H1 (cell line): ENCODE measurements at regions not wholly inside any gene's neighbourhood (a gene's known extent, or its start where the extent isn't known, plus 50 kb on each side); places are given as distances from the start of the nearest gene placed in this dataset.

ENCODE experiments used
- CTCF ChIA-PET: fragments of 300-600 bp; sonication (Branson Sonifier 250); formaldehyde crosslinking; loops from one replicate; lab custom pipeline; 2021; ENCODE audit not compliant: partially characterized antibody; lab: Charles Lee
- POLR2A ChIA-PET: fragments of 300-600 bp; sonication (Branson Sonifier 250); formaldehyde crosslinking; loops from one replicate; lab custom pipeline; 2021; ENCODE audit warnings: inconsistent platforms; ENCODE audit not compliant: partially characterized antibody; lab: Charles Lee
- DNase-seq, 2 experiments: peaks; one replicate each; pipeline versions ENCODE4 v3.0.0 to v3.0.0-alpha.2; 2010 to 2022; ENCODE audit warnings: low spot score in 2 of 2, low read depth in 1 of 2, mixed read lengths in 1 of 2
- FAIRE-seq: peaks from 2 replicates; lab custom pipeline; 2011; peaks lifted over from hg19 to GRCh38; lab: Jason Lieb, UNC
- H2AFZ ChIP-seq: 2 replicates; pipeline ENCODE4 v1.8.1; 2012; ENCODE audit warnings: low read length, inconsistent platforms
- H2AK5ac ChIP-seq: 2 replicates; pipeline ENCODE4 v1.6.1; 2013; ENCODE audit warnings: low read depth, low read length
- H2BK120ac ChIP-seq: replicated peaks from 2 replicates; pipeline ENCODE3; 2013; ENCODE audit warnings: low read depth, low read length, inconsistent platforms
- H2BK12ac ChIP-seq: 2 replicates; pipeline ENCODE4 v1.6.1; 2013; ENCODE audit warnings: low read depth, low read length
- H2BK15ac ChIP-seq: 2 replicates; pipeline ENCODE4 v1.6.1; 2013; ENCODE audit warnings: low read length
- H2BK20ac ChIP-seq: 2 replicates; pipeline ENCODE4 v1.6.1; 2013; ENCODE audit warnings: low read length
- H2BK5ac ChIP-seq: 2 replicates; pipeline ENCODE4 v1.6.1; 2013; ENCODE audit warnings: low read depth, low read length
- H3K14ac ChIP-seq: 2 replicates; pipeline ENCODE4 v1.6.1; 2013; ENCODE audit warnings: inconsistent platforms; ENCODE audit not compliant: insufficient read length
- H3K18ac ChIP-seq: 2 replicates; pipeline ENCODE4 v1.6.1; 2013; ENCODE audit warnings: low read length; ENCODE audit errors: extremely low read depth
- H3K23ac ChIP-seq: 2 replicates; pipeline ENCODE4 v1.6.1; 2013; ENCODE audit warnings: inconsistent platforms; ENCODE audit not compliant: insufficient read length
- H3K23me2 ChIP-seq: 2 replicates; pipeline ENCODE4 v1.6.1; 2013; ENCODE audit warnings: low read depth, low read length
- H3K27ac ChIP-seq: 2 replicates; pipeline ENCODE4 v1.6.1; 2011; ENCODE audit warnings: low read depth, low read length, inconsistent platforms
- H3K27me3 ChIP-seq, 4 experiments: replicated peaks in 1 of 4; 1 replicate in 1 of 4; 2 replicates in 3 of 4; pipeline versions ENCODE4 v1.6.1 to v1.8.1; 2011 to 2013; ENCODE audit warnings: low read length in 3 of 4, mild to moderate bottlenecking in 3 of 4, inconsistent platforms in 2 of 4, mixed read lengths in 2 of 4, moderate library complexity in 1 of 4; ENCODE audit not compliant: control insufficient read depth in 3 of 4, insufficient read depth in 3 of 4; ENCODE audit errors: extremely low read depth in 1 of 4
- H3K36me3 ChIP-seq, 4 experiments: 2 replicates each; pipeline versions ENCODE4 v1.6.1 to v1.8.1; 2011 to 2013; ENCODE audit warnings: mild to moderate bottlenecking in 4 of 4, low read length in 3 of 4, moderate library complexity in 2 of 4, control low read depth in 1 of 4, inconsistent platforms in 1 of 4; ENCODE audit not compliant: insufficient read depth in 4 of 4, control insufficient read depth in 2 of 4
- H3K4ac ChIP-seq: replicated peaks from 2 replicates; pipeline ENCODE3; 2013; ENCODE audit warnings: low read length, low read depth, mixed read lengths, inconsistent platforms; ENCODE audit not compliant: insufficient read length
- H3K4me1 ChIP-seq, 4 experiments: replicated peaks in 1 of 4; 1 replicate in 1 of 4; 2 replicates in 3 of 4; pipeline versions ENCODE4 v1.6.1 to v1.8.1; 2011 to 2013; ENCODE audit warnings: low read length in 3 of 4, inconsistent platforms in 2 of 4, mixed read lengths in 1 of 4; ENCODE audit not compliant: insufficient read depth in 4 of 4, control insufficient read depth in 3 of 4
- H3K4me2 ChIP-seq, 2 experiments: 2 replicates each; pipeline versions ENCODE4 v1.6.1 to v1.8.1; 2011 to 2013; ENCODE audit warnings: low read depth in 2 of 2, low read length in 2 of 2, control low read depth in 1 of 2, inconsistent platforms in 1 of 2, mild to moderate bottlenecking in 1 of 2; ENCODE audit not compliant: insufficient read depth in 1 of 2
- H3K4me3 ChIP-seq, 4 experiments: fragments of 200-600, 300-600 bp in 1 of 4; sonication (generic), shearing (Covaris generic), sonication (Bioruptor Twin) in 1 of 4; 2 replicates each; pipeline versions ENCODE4 v1.5.1 to v1.8.1; 2011 to 2016; ENCODE audit warnings: low read length in 4 of 4, low read depth in 3 of 4, control low read depth in 2 of 4, inconsistent platforms in 2 of 4, mild to moderate bottlenecking in 2 of 4, mixed read lengths in 1 of 4, moderate library complexity in 1 of 4; ENCODE audit not compliant: insufficient read depth in 2 of 4; ENCODE audit errors: extremely low read depth in 1 of 4
- H3K56ac ChIP-seq: replicated peaks from 2 replicates; pipeline ENCODE3; 2013; ENCODE audit warnings: low read depth, mild to moderate bottlenecking, mixed read lengths, low read length, inconsistent platforms; ENCODE audit not compliant: insufficient read length
- H3K79me1 ChIP-seq: 2 replicates; pipeline ENCODE4 v1.6.1; 2013; ENCODE audit warnings: low read depth, low read length, control low read depth
- H3K79me2 ChIP-seq, 2 experiments: 2 replicates each; pipeline versions ENCODE4 v1.6.1 to v1.8.1; 2012 to 2013; ENCODE audit warnings: low read length in 2 of 2, mild to moderate bottlenecking in 2 of 2, inconsistent platforms in 1 of 2; ENCODE audit not compliant: insufficient read depth in 2 of 2, control insufficient read depth in 1 of 2
- H3K9ac ChIP-seq, 4 experiments: replicated peaks in 1 of 4; 1 replicate in 1 of 4; 2 replicates in 3 of 4; pipeline versions ENCODE4 v1.6.1 to v1.8.1; 2011 to 2013; ENCODE audit warnings: low read depth in 3 of 4, low read length in 3 of 4, control low read depth in 2 of 4, mild to moderate bottlenecking in 2 of 4, moderate library complexity in 2 of 4, inconsistent platforms in 1 of 4; ENCODE audit errors: extremely low read depth in 1 of 4
- H3K9me3 ChIP-seq, 2 experiments: 2 replicates each; pipeline versions ENCODE4 v1.6.1 to v1.8.1; 2012 to 2013; ENCODE audit warnings: mild to moderate bottlenecking in 2 of 2, moderate library complexity in 2 of 2, control low read depth in 1 of 2, inconsistent platforms in 1 of 2, low read depth in 1 of 2, low read length in 1 of 2, mixed read lengths in 1 of 2; ENCODE audit not compliant: insufficient read depth in 2 of 2
- H4K20me1 ChIP-seq, 2 experiments: replicated peaks in 1 of 2; 2 replicates each; pipeline versions ENCODE3 to v1.8.1; 2011 to 2013; ENCODE audit warnings: inconsistent platforms in 2 of 2, low read length in 2 of 2, mild to moderate bottlenecking in 1 of 2; ENCODE audit not compliant: insufficient read depth in 2 of 2, control insufficient read depth in 1 of 2
- H4K5ac ChIP-seq: 2 replicates; pipeline ENCODE4 v1.6.1; 2013; ENCODE audit warnings: low read length, low read depth, mixed read lengths, inconsistent platforms; ENCODE audit not compliant: insufficient read length
- H4K8ac ChIP-seq: 2 replicates; pipeline ENCODE4 v1.8.0; 2013; ENCODE audit warnings: mild to moderate bottlenecking, moderate library complexity, low read length, inconsistent platforms; ENCODE audit not compliant: insufficient read depth; ENCODE audit errors: extremely low read depth
- H4K91ac ChIP-seq: replicated peaks from 2 replicates; pipeline ENCODE3; 2013; ENCODE audit warnings: low read length, mixed read lengths, inconsistent platforms; ENCODE audit not compliant: insufficient read length
- ASH2L ChIP-seq: fragments of 200-600, 300-600 bp; sonication (generic); IDR thresholded peaks from one replicate; pipeline ENCODE4 v1.7.1; 2017; ENCODE audit warnings: low read length
- CBX8 ChIP-seq: fragments of 300-800, 300-1000 bp; sonication (generic); IDR thresholded peaks from 2 replicates; pipeline ENCODE4 v1.7.1; 2016; ENCODE audit warnings: low read depth, low read length, borderline replicate concordance
- CHD2 ChIP-seq: IDR thresholded peaks from 2 replicates; pipeline ENCODE4 v1.6.1; 2012; ENCODE audit warnings: low read length, improper control_type of control experiment
- EGR1 ChIP-seq: IDR thresholded peaks from 2 replicates; pipeline ENCODE4 v1.6.1; 2011; ENCODE audit warnings: low read depth, low read length, borderline replicate concordance
- EP300 ChIP-seq, 2 experiments: IDR thresholded peaks; 1 replicate in 1 of 2; 2 replicates in 1 of 2; pipeline ENCODE4 v1.6.1; 2011 to 2012; ENCODE audit warnings: low read depth in 2 of 2, low read length in 2 of 2, mild to moderate bottlenecking in 2 of 2, borderline replicate concordance in 1 of 2, inconsistent platforms in 1 of 2, moderate library complexity in 1 of 2
- GTF2F1 ChIP-seq: IDR thresholded peaks from 2 replicates; pipeline ENCODE4 v1.6.1; 2012; ENCODE audit warnings: low read depth, low read length, improper control_type of control experiment, borderline replicate concordance
- JUND ChIP-seq: IDR thresholded peaks from 2 replicates; pipeline ENCODE4 v1.6.1; 2011; ENCODE audit warnings: mild to moderate bottlenecking, improper control_type of control experiment, low read length
- KDM4A ChIP-seq: IDR thresholded peaks from one replicate; pipeline ENCODE4 v1.7.1; 2012; ENCODE audit warnings: low read depth, mild to moderate bottlenecking, moderate library complexity, low read length, inconsistent platforms; ENCODE audit not compliant: severe bottlenecking
- POLR2A ChIP-seq, 2 experiments: IDR thresholded peaks; 1 replicate in 1 of 2; 2 replicates in 1 of 2; pipeline ENCODE4 v1.6.1; 2011; ENCODE audit warnings: low read depth in 2 of 2, low read length in 2 of 2, mild to moderate bottlenecking in 2 of 2; ENCODE audit errors: control extremely low read depth in 1 of 2
- RAD21 ChIP-seq, 2 experiments: IDR thresholded peaks in 1 of 2; conservative IDR thresholded peaks in 1 of 2; 2 replicates each; pipeline ENCODE4 v1.6.1; 2011; ENCODE audit warnings: low read depth in 2 of 2, low read length in 2 of 2, improper control_type of control experiment in 1 of 2, inconsistent platforms in 1 of 2, mild to moderate bottlenecking in 1 of 2, moderate library complexity in 1 of 2
- RXRA ChIP-seq: IDR thresholded peaks from 2 replicates; pipeline ENCODE4 v1.6.1; 2011; ENCODE audit warnings: low read depth, mild to moderate bottlenecking, low read length, moderate library complexity; ENCODE audit not compliant: insufficient read depth
- SIN3A ChIP-seq, 2 experiments: IDR thresholded peaks in 1 of 2; conservative IDR thresholded peaks in 1 of 2; 2 replicates each; pipeline ENCODE4 v1.6.1; 2011 to 2012; ENCODE audit warnings: low read length in 2 of 2, improper control_type of control experiment in 1 of 2, low read depth in 1 of 2, mild to moderate bottlenecking in 1 of 2
- SIX5 ChIP-seq: IDR thresholded peaks from 2 replicates; pipeline ENCODE4 v1.6.1; 2011; ENCODE audit warnings: mild to moderate bottlenecking, low read depth, low read length
- SP1 ChIP-seq: IDR thresholded peaks from 2 replicates; pipeline ENCODE4 v1.6.1; 2011; ENCODE audit warnings: low read depth, low read length
- TAF1 ChIP-seq: IDR thresholded peaks from 2 replicates; pipeline ENCODE4 v1.6.1; 2011; ENCODE audit warnings: mild to moderate bottlenecking, low read depth, low read length
- TBP ChIP-seq: IDR thresholded peaks from 2 replicates; pipeline ENCODE4 v1.6.1; 2011; ENCODE audit warnings: low read depth, low read length, improper control_type of control experiment
- WGBS, 2 experiments: shearing (Covaris generic) in 1 of 2; methylation state at CpG; one replicate each; pipeline versions ENCODE4 v1.1.6 to v1.1.7; 2013 to 2015; ENCODE audit warnings: low lambda C conversion rate in 2 of 2, mixed read lengths in 2 of 2, inconsistent platforms in 1 of 2, low coverage in 1 of 2, missing lambda C conversion rate in 1 of 2; ENCODE audit not compliant: insufficient replicate concordance in 2 of 2, insufficient coverage in 1 of 2, insufficient read length in 1 of 2; ENCODE audit errors: extremely low coverage in 1 of 2, missing lambda C conversion rate in 1 of 2; 5-methylcytosine and 5-hydroxymethylcytosine counted together

DNA sequence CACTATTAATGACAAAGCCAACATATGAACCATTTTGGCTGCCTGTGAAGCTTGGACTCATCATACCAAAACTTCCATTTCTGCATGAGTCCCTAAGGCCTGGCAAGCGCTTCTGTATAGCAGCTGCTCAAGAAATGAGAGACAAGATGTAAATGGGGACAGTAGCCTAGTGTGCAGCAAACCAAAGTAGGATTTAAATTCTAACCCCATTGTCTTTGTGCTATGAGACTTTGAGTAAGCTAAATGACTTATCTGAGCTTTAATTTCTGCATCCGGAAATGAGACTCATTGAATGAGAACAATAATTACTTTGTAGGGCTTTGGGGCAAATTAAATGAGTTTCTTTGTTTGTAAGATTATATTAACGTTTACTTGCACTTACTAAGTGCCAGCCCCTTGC is 536.4 kb upstream of the CDH7 start:
- no peaks in the 10 kb centered on the region for H4K20me1 ChIP-seq
- H3K4ac ChIP-seq: no peak overlapping the region
- H3K23ac ChIP-seq: no peak overlapping the region
- WGBS, 2 experiments: 99% methylated on average over 3 of the region's 3 CpGs; no CpG with 5 or more reads in 1 of the 2 experiments
- no peak overlapping the region for H4K91ac ChIP-seq
- no peak overlapping the region for H2BK15ac ChIP-seq
- H3K4me2 ChIP-seq: no peak overlapping the region
- H3K23me2 ChIP-seq: no peaks in the 10 kb centered on the region
- H4K5ac ChIP-seq: no peak overlapping the region
- H2AFZ ChIP-seq: no peak overlapping the region
- no peak overlapping the region for H3K27ac ChIP-seq
- ChIA-PET POLR2A (no interaction called here), CTCF (interaction anchor here (1.7 kb wide), 1 partner anchor 13 kb away, joined by 12 read pairs; no protein-coding TSS in a partner anchor)
- H3K18ac ChIP-seq: no peak overlapping the region
- H3K36me3 ChIP-seq: no peaks in the 10 kb centered on the region
- no peak for FAIRE-seq
- no peaks in the 10 kb centered on the region for H3K79me1 ChIP-seq
- H2BK20ac ChIP-seq: no peak overlapping the region
- H3K56ac ChIP-seq: no peak overlapping the region
- no peak overlapping the region for H3K9ac ChIP-seq
- no peaks in the 10 kb centered on the region for H3K79me2 ChIP-seq
- DNase-seq: no peak
- H3K4me3 ChIP-seq: no peak overlapping the region
- no peak overlapping the region for H2BK120ac ChIP-seq
- H3K27me3 ChIP-seq: no peaks in the 10 kb centered on the region
- H3K9me3 ChIP-seq: no peaks in the 10 kb centered on the region
- no peak overlapping the region for H2AK5ac ChIP-seq
- H3K4me1 ChIP-seq: no peaks in the 10 kb centered on the region
- no peak overlapping the region for H2BK12ac ChIP-seq
- no peak overlapping the region for H2BK5ac ChIP-seq
- no peak overlapping the region for H3K14ac ChIP-seq
- H4K8ac ChIP-seq: no peak overlapping the region
- no peak for TF ChIP-seq CHD2
- TF ChIP-seq TBP: no peak
- no peak for TF ChIP-seq SIX5
- no peak for TF ChIP-seq GTF2F1
- no peak for TF ChIP-seq CBX8
- TF ChIP-seq RXRA: no peak
- no peak for TF ChIP-seq EGR1
- no peak for TF ChIP-seq POLR2A (IDR thresholded peaks at IDR 0.05; ENCODE audit: control extremely low read depth in 1 of 2, low read depth in 2 of 2, low read length in 2 of 2)
- TF ChIP-seq SP1: no peak
- no peak for TF ChIP-seq JUND
- TF ChIP-seq ASH2L: no peak
- no peak for TF ChIP-seq EP300 (IDR thresholded peaks at IDR 0.05; ENCODE audit: borderline replicate concordance in 1 of 2, low read depth in 2 of 2, low read length in 2 of 2)
- no peak for TF ChIP-seq TAF1
- no peak for TF ChIP-seq SIN3A (conservative IDR thresholded peaks at IDR 0.05 in 1 of 2, IDR thresholded peaks at IDR 0.05 in 1 of 2; ENCODE audit: low read depth in 1 of 2, low read length in 2 of 2)
- TF ChIP-seq RAD21 (IDR thresholded peaks at IDR 0.05 in 1 of 2, conservative IDR thresholded peaks at IDR 0.05 in 1 of 2; ENCODE audit: low read depth in 2 of 2, low read length in 2 of 2): no peak
- TF ChIP-seq KDM4A: no peak
